Lower leg skin (tissue), 4 donors: ENCODE measurements at regions not wholly inside any gene's neighbourhood (a gene's known extent, or its start where the extent isn't known, plus 50 kb on each side); places are given as distances from the start of the nearest gene placed in this dataset.

Source experiments
- DNase-seq, 2 donors: peaks; one replicate each; pipeline ENCODE4 v3.0.0-alpha.2; 2019; ENCODE audit warnings: low spot score in 2 of 2
- H3K4me3 ChIP-seq: fragments of 200-600 bp; sonication (generic); 2 replicates; pipeline ENCODE4 v1.5.1; 2017; ENCODE audit warnings: mild to moderate bottlenecking, low read depth; ENCODE audit not compliant: poor library complexity, severe bottlenecking
- CTCF ChIP-seq, 3 donors: fragments of 450-650 bp; IDR thresholded peaks; one replicate each; pipeline ENCODE4 v1.5.1; 2016; ENCODE audit warnings: antibody characterized with exemption in 3 of 3, mild to moderate bottlenecking in 3 of 3, moderate library complexity in 2 of 3
- POLR2A ChIP-seq, 2 donors: fragments of 450-650 bp; IDR thresholded peaks; one replicate each; pipeline ENCODE4 v1.6.1; 2016 to 2017; ENCODE audit warnings: antibody characterized with exemption in 2 of 2, mild to moderate bottlenecking in 1 of 2, moderate library complexity in 1 of 2
- WGBS, 2 donors: methylation state at CpG; one replicate each; pipeline ENCODE4 v1.1.5; 2018; 5-methylcytosine and 5-hydroxymethylcytosine counted together
- intact Hi-C: fragments of 100-400 bp; cut with DNase I; formaldehyde crosslinking; loops from one replicate; pipeline ENCODE4 v1.15.0; 2023; ENCODE audit warnings: low total_unique reads

- DNase-seq = no peak
- 68 to 79% methylated on average over 4 of the region's 4 CpGs for WGBS, 2 donors
- intact Hi-C loops = no loop called here
- H3K4me3 ChIP-seq = no peak overlapping the region
- TF ChIP-seq POLR2A (IDR thresholded peaks at IDR 0.05) (no peak), CTCF (IDR thresholded peaks at IDR 0.05) (no peak)
These were observed 482.4 kb upstream of the SGCD start for GRCh38 chr5:155844542-155844941.

GRCh38 chr5:155850370-155850769 lies 476.6 kb upstream of the SGCD start:
- intact Hi-C loops = no loop called here
- H3K4me3 ChIP-seq = no peak overlapping the region
- TF ChIP-seq POLR2A (IDR thresholded peaks at IDR 0.05) (no peak), CTCF (IDR thresholded peaks at IDR 0.05) (no peak)
- WGBS, 2 donors = 44 to 50% methylated on average over 3 of the region's 3 CpGs
- no peak for DNase-seq

- intact Hi-C loops = no loop called here
- WGBS, 2 donors = 71 to 74% methylated on average over 3 of the region's 3 CpGs
- no peak overlapping the region for H3K4me3 ChIP-seq
- TF ChIP-seq POLR2A (IDR thresholded peaks at IDR 0.05) = no peak
- no peak for TF ChIP-seq CTCF (IDR thresholded peaks at IDR 0.05)
- no peak for DNase-seq
These were observed 460.0 kb upstream of the SGCD start for GRCh38 chr5:155866971-155867370.

- intact Hi-C loops = no loop called here
- no peak for DNase-seq
- WGBS, 2 donors = 84 to 87% methylated on average over 2 of the region's 2 CpGs
- TF ChIP-seq CTCF (IDR thresholded peaks at IDR 0.05) (no peak), POLR2A (IDR thresholded peaks at IDR 0.05) (no peak)
- no peak overlapping the region for H3K4me3 ChIP-seq
These were observed 459.4 kb upstream of the SGCD start for GRCh38 chr5:155867522-155868088.

GRCh38 chr5:155870636-155871035 lies 456.3 kb upstream of the SGCD start:
- WGBS, 2 donors = 72% methylated on average over 7 of the region's 7 CpGs

More at GRCh38 chr5:155870636-155871035, 456.3 kb upstream of the SGCD start:
- no peak for DNase-seq
- no peak for TF ChIP-seq POLR2A (IDR thresholded peaks at IDR 0.05)
- no peak for TF ChIP-seq CTCF (IDR thresholded peaks at IDR 0.05)
- intact Hi-C loops = no loop called here
- no peak overlapping the region for H3K4me3 ChIP-seq
